Neural cell (in vitro differentiated cells): ENCODE measurements at regions not wholly inside any gene's neighbourhood (a gene's known extent, or its start where the extent isn't known, plus 50 kb on each side); places are given as distances from the start of the nearest gene placed in this dataset.

Experiments used
- CTCF ChIP-seq: fragments of 450-650 bp; IDR thresholded peaks from 2 replicates; pipeline ENCODE4 v1.5.1; 2014; ENCODE audit warnings: antibody characterized with exemption, mild to moderate bottlenecking, moderate library complexity; ENCODE audit not compliant: poor library complexity, severe bottlenecking
- EP300 ChIP-seq: fragments of 450-650 bp; conservative IDR thresholded peaks from 2 replicates; pipeline ENCODE4 v1.6.1; 2014; ENCODE audit warnings: antibody characterized with exemption, mild to moderate bottlenecking, moderate library complexity; ENCODE audit not compliant: poor library complexity, severe bottlenecking
- EZH2 ChIP-seq: fragments of 200-600, 300-800 bp; shearing (Covaris generic), sonication (generic); IDR thresholded peaks from 2 replicates; pipeline ENCODE4 v1.6.1; 2014; ENCODE audit warnings: antibody characterized with exemption, low read length, borderline replicate concordance, mild to moderate bottlenecking; ENCODE audit not compliant: insufficient read depth, poor library complexity, severe bottlenecking
- POLR2AphosphoS5 ChIP-seq: IDR thresholded peaks from 2 replicates; pipeline ENCODE4 v1.6.1; 2012
- RAD21 ChIP-seq: fragments of 450-650 bp; conservative IDR thresholded peaks from 2 replicates; pipeline ENCODE4 v1.6.1; 2014; ENCODE audit warnings: antibody characterized with exemption, mild to moderate bottlenecking, moderate library complexity
- REST ChIP-seq: IDR thresholded peaks from 2 replicates; pipeline ENCODE4 v1.6.1; 2012; ENCODE audit warnings: borderline replicate concordance

DNA sequence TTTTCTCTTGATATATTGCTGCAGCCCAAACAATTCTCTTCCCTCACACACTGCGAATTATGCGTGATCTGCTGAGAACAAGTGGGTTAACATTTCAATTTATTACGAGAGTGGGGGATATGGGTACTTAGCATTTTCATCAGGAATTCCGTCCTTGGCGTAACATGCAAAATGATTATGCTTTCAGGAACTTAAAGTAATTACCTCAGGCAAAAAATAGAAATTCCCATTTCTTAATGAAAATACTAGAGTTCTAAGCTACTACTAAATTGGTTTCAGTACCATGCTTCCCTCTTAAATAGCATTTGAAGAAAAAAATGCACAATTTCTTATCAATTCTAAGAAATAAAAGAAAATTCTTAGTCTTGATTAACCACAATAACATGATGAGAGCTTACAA, 213.5 kb downstream of the GPAM start:
- TF ChIP-seq CTCF (no peak), EP300 (no peak), REST (no peak), EZH2 (no peak), POLR2AphosphoS5 (no peak), RAD21 (no peak)
